HG03342 (cell line): ENCODE measurements at regions not wholly inside any gene's neighbourhood (a gene's known extent, or its start where the extent isn't known, plus 50 kb on each side); places are given as distances from the start of the nearest gene placed in this dataset.

ENCODE experiments used
- ATAC-seq: cut with Tn5 transposase; IDR thresholded peaks from one replicate; pipeline ENCODE4 v1.9.1; 2021; ENCODE audit warnings: mild to moderate bottlenecking, moderate library complexity; ENCODE audit not compliant: unreplicated experiment

GRCh38 chr1:60411591-60411990 is 338.0 kb upstream of the C1orf87 start:
- no peak for ATAC-seq

DNA sequence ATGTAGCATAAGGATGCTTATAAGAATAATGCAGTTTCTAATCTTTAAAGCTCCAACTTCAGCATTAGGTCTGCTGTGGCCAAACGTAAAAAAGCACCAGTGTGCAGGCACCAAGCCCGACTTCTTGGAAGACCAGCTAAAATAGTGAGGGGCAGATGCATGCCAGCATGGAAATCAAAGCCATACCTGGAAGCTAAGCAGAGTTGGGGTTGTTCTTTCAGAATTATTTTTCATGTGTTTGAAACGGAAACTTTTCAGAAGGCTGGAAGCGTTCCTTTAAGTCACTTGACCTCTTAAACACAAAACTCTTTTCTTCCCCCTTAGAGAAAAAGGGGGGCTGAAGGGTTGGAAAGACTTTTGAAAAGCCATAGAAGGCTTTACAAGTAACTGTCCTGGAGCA is 329.2 kb upstream of the C1orf87 start:
- no peak for ATAC-seq

DNA sequence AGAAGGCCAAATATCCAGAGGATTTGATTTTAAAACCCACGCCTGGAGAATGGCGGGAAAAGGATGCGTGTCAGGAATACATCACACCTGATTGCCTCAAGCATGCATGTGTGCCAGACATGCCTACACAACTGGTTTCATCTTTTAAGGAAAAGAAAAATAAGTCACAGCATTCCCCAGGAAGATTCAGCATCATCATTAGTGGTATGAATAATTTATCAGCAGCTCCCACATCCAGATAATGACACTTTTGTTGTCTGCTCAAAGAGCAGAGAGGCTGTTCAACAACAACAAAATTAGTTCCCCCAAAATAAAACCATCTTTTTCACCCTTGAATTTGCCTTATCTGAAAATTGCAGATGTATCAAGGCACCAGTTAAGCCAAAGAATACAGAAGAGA is 328.6 kb upstream of the C1orf87 start:
- ATAC-seq = no peak

DNA sequence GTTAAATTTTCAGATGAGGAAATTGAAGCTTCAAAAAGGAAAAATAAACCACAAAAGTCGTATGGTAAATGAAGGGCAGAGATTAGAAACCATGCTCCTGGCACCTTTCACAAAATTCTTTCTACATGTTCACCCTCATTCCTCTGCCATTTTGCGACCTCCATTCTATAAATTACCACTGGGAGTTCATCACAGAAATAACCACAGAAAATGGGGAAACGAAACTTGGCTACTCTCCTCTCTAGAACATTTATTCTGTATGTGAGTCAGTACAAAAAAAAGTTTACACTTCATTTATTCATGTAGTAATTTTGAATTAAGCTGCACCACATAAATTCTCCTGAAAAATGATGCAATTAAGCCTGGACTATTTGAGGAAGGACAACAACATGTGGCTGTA is 320.9 kb upstream of the C1orf87 start:
- ATAC-seq = peak; percentile 42

DNA sequence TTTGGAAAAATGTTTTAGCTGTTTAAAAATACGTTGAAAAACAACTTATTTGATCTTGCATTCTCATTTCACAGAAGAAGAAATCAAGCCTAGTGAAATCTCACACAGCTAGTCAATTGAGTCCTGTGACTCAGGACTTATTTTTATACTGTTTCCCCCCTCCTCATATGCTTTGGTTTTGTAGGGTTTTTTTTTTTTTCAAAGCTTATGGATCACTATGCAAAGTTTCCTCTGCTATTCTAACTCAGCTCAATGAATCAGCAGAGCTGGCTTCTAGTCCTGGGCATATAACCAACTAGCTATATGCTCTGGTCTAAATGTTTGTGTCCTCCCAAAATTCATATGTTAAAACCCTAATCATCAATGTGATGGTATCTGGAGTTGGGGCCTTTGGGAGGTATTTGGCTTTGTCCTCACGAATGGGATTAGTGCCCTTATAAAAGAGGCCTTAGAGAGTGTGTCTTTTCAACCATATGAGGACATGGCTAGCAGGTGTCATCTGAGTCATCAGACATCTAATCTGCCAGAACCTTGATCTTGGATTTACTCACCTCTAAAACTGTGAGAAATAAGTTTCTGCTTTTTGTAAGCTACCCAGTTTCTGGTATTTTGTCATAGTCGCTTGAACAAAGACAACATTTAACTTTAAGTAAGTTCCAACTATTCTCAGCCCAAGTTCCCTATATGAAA is 317.2 kb upstream of the C1orf87 start:
- peak; percentile 84 for ATAC-seq

- ATAC-seq = no peak
Measured at GRCh38 chr1:60388092-60388987, 314.8 kb upstream of the C1orf87 start.

GRCh38 chr1:60387175-60387574 is 313.6 kb upstream of the C1orf87 start:
- ATAC-seq = no peak

DNA sequence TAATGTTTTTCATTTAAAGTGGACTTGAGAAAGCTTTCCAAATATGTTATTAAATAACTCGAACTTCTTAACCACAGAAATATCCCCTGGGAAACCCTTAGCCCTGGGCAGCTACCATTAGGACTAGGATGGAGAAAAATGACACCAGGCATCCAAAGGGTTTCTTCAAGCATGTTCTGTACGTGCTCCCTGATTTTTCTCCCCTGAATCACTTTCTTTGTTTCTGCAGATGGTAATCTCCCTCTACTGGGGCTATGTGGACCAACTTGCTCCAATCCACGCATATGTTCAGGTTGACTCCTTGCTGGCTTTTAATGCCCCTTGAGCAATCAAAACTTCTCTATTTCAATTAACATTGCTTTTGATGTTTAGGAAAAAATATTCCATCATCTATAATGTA is 312.7 kb upstream of the C1orf87 start:
- no peak for ATAC-seq

- no peak for ATAC-seq
Measured at GRCh38 chr1:60376196-60376595, 302.6 kb upstream of the C1orf87 start.

GRCh38 chr1:60374537-60374936 is 301.0 kb upstream of the C1orf87 start:
- ATAC-seq = no peak

DNA sequence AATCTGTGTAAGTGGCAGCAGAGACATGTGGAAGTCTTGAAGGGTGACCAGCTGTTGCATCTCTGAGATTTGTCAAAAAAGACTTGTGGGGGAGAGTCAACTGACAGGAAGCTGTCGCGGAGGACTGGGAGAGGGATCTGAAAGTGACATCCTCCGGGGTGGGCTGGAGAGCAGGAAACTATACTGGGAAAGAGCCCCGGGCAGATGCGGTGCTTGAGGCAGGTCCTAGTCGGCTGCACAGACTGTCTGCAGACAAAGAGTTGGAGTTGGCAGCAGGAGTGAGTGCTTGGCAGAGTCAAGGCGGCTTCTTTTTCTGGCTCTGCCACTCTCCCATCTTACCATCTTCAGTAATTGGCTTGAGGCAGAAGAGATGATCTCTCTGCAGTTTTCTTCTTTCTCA is 294.0 kb upstream of the C1orf87 start:
- no peak for ATAC-seq

DNA sequence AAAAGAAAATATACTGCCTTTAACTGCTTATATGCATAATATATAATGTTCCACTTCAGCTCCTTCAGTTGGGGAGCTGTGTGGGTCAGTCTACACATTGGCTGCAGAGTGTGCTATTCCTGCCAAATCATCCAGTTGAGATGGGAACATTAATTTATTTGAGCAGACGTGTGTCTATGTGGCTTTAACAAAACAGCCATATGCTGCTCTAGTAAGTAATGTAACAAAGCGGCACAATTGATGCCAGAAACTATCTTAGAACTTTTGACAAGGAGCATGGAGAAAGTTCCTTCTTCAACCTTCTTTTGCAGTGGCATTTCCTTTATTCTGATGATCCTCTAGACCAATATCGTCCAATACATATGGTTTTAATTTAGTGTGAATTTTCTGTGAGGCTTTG is 285.9 kb upstream of the C1orf87 start:
- no peak for ATAC-seq

- no peak for ATAC-seq
Measured at GRCh38 chr1:60350531-60350930, 277.0 kb upstream of the C1orf87 start.

GRCh38 chr1:60348884-60349283 is 275.3 kb upstream of the C1orf87 start:
- no peak for ATAC-seq

GRCh38 chr1:60345621-60346020 is 272.1 kb upstream of the C1orf87 start:
- no peak for ATAC-seq

DNA sequence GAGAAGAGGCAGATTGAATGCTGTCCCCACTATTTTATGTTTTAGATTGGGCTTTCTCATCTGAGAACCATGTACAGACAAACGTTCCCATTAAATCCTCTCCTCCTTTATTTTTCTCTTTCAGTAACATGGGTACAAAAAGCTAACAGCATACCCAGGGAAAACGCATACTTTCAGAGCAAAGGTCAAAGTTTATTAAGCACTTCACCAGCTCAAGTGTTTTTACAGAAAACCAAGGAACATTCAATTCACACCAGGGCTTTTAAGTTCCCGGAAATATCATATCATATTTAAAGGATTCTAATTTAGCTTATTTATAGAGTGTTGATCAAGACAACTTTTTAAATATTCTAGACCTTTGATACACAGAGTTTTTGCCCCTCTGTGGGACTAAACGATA is 271.5 kb upstream of the C1orf87 start:
- ATAC-seq = no peak

GRCh38 chr1:60343736-60344135 is 270.2 kb upstream of the C1orf87 start:
- ATAC-seq = no peak

- ATAC-seq = no peak
Measured at GRCh38 chr1:60342569-60342968, 269.0 kb upstream of the C1orf87 start.

GRCh38 chr1:60341274-60341673 is 267.7 kb upstream of the C1orf87 start:
- ATAC-seq = no peak

- no peak for ATAC-seq
Measured at GRCh38 chr1:60331647-60332046, 258.1 kb upstream of the C1orf87 start.

- ATAC-seq = no peak
Measured at GRCh38 chr1:60329651-60330050, 256.1 kb upstream of the C1orf87 start.

DNA sequence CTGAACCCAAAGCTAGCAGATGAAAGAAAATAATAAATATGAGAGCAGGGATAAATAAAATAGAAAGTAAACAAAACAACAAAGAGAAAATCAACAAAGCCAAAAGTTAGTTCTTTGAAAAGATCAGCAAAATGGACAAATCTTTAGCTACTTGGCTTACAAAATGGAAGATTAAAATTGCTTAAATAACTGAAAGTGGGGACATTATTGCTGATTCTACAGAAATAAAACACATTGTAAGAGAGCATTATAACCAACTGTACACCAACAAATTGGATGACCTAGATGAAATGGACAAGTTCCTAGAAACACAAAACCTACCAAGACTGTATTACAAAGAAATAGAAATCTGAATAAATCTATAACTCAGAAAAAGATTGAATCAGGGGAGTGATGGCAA is 238.3 kb upstream of the C1orf87 start:
- no peak for ATAC-seq
